Uterus (tissue), 3 donors: ENCODE measurements at regions not wholly inside any gene's neighbourhood (a gene's known extent, or its start where the extent isn't known, plus 50 kb on each side); places are given as distances from the start of the nearest gene placed in this dataset.

Source experiments
- DNase-seq, 2 donors: peaks; one replicate each; pipeline ENCODE4 v3.0.0-alpha.2; 2019 to 2020
- H3K27ac ChIP-seq, 2 donors: fragments of 200-600 bp; sonication (generic); 1 replicate in 1 of 2; 2 replicates in 1 of 2; pipeline ENCODE4 v1.5.1; 2016 to 2018
- H3K27me3 ChIP-seq, 2 donors: fragments of 200-600 bp; sonication (generic); one replicate each; pipeline ENCODE4 v1.5.1; 2018 to 2019; ENCODE audit warnings: control low read depth in 1 of 2
- H3K36me3 ChIP-seq, 2 donors: fragments of 200-600 bp; sonication (generic); one replicate each; pipeline ENCODE4 v1.5.1; 2019; ENCODE audit warnings: control low read depth in 1 of 2
- H3K4me1 ChIP-seq, 2 donors: fragments of 200-600 bp; sonication (generic); one replicate each; pipeline ENCODE4 v1.5.1; 2018 to 2019; ENCODE audit warnings: control low read depth in 1 of 2
- H3K4me3 ChIP-seq, 2 donors: fragments of 200-600 bp; sonication (generic); 1 replicate in 1 of 2; 2 replicates in 1 of 2; pipeline ENCODE4 v1.5.1; 2018 to 2019; ENCODE audit warnings: mild to moderate bottlenecking in 1 of 2
- H3K9me3 ChIP-seq, 2 donors: fragments of 200-600 bp; sonication (generic); one replicate each; pipeline ENCODE4 v1.5.1; 2019; ENCODE audit warnings: control low read depth in 1 of 2
- POLR2A ChIP-seq, 2 donors: fragments of 450-650 bp; IDR thresholded peaks; one replicate each; pipeline ENCODE4 v1.6.1; 2016; ENCODE audit warnings: antibody characterized with exemption in 2 of 2, mild to moderate bottlenecking in 1 of 2, moderate library complexity in 1 of 2
- intact Hi-C: fragments of 100-400 bp; cut with DNase I; formaldehyde crosslinking; loops from one replicate; pipeline ENCODE4 v1.15.1; 2023; ENCODE audit warnings: low total_unique reads
- TF ChIP-seq, protein P1 (sequence below), 4 experiments: fragments of 200-600 bp in 2 of 4; fragments of 450-650 bp in 2 of 4; sonication (generic) in 2 of 4; IDR thresholded peaks; one replicate each; pipeline ENCODE4 v1.5.1; 2016 to 2019; ENCODE audit warnings: antibody characterized with exemption in 4 of 4, mild to moderate bottlenecking in 2 of 4, moderate library complexity in 1 of 4
- donor health status: DM: yes; HTN: yes; CAD: no.

DNA sequence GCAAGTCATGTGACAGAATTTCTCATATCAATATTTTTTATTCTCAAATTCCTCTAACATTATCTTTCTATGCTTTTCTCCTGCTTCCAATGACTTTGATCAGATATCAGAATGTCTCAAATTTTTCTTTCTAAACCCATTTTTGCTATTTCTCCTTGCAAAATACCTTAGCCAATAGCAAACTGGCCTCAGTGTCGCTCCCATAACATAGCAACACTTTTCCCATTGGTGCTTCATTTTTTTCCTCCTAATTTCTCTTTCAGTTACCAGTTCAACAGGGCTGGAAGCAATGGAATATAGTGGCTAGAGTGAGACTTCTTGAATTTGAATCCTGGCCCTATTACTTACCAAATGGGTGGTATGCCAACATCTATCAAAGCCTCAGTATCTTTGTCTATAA lies 1091.6 kb downstream of the C4orf33 start:
- TF ChIP-seq, protein P1, sequence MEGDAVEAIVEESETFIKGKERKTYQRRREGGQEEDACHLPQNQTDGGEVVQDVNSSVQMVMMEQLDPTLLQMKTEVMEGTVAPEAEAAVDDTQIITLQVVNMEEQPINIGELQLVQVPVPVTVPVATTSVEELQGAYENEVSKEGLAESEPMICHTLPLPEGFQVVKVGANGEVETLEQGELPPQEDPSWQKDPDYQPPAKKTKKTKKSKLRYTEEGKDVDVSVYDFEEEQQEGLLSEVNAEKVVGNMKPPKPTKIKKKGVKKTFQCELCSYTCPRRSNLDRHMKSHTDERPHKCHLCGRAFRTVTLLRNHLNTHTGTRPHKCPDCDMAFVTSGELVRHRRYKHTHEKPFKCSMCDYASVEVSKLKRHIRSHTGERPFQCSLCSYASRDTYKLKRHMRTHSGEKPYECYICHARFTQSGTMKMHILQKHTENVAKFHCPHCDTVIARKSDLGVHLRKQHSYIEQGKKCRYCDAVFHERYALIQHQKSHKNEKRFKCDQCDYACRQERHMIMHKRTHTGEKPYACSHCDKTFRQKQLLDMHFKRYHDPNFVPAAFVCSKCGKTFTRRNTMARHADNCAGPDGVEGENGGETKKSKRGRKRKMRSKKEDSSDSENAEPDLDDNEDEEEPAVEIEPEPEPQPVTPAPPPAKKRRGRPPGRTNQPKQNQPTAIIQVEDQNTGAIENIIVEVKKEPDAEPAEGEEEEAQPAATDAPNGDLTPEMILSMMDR (IDR thresholded peaks at IDR 0.05), result no peak
- TF ChIP-seq POLR2A (IDR thresholded peaks at IDR 0.05), result no peak
- Histone ChIP-seq H3K36me3 (no peaks in the 10 kb centered on the region), H3K27ac (no peak overlapping the region), H3K9me3 (no peaks in the 10 kb centered on the region), H3K4me1 (no peaks in the 10 kb centered on the region), H3K27me3 (no peaks in the 10 kb centered on the region), H3K4me3 (no peak overlapping the region)
- intact Hi-C loops, result no loop called here
- DNase-seq, result no peak

DNA sequence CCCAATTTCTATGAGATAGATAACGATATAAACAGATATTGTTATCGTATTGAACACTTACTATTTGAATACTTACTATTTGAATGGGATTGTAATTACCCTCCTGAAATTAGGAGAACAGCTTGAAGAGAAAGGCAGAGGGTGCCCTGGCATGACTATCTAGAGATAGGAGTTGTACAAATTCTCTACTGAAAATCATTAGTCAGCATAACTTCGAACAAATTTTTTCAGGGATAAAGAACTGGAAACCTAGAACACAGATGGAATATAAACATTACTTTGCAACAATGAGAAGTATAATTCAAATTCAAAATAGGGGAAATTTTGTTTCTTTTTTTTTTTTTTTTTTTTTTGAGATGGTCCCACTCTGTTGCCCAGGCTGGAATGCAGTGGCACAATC lies 1096.8 kb downstream of the C4orf33 start:
- H3K27ac ChIP-seq, result no peak overlapping the region
- H3K27me3 ChIP-seq, result no peaks in the 10 kb centered on the region
- H3K36me3 ChIP-seq, result no peaks in the 10 kb centered on the region
- H3K4me1 ChIP-seq, result no peaks in the 10 kb centered on the region
- intact Hi-C loops, result no loop called here
- DNase-seq, result no peak
- H3K9me3 ChIP-seq, result no peaks in the 10 kb centered on the region
- no peak overlapping the region for H3K4me3 ChIP-seq
- TF ChIP-seq, protein P1 (IDR thresholded peaks at IDR 0.05), result no peak
- no peak for TF ChIP-seq POLR2A (IDR thresholded peaks at IDR 0.05)

DNA sequence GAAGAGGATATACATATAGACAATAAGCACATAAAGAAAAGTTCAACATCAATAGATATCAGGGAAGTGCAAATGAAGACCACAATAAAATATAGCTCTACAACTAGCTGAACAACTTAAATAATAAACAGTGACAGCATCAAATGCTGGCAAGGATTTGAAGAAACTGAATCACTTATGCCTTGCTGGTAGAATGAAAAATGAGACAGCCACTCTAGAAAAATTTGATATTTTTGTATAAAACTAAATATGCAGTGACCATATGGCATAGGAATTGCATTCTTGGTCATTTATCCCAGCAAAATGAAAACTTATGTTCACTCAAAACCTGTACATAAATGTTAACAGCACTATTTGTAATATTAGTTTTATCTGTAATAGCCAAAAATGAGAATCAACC lies 1102.0 kb downstream of the C4orf33 start:
- H3K4me3 ChIP-seq, result no peak overlapping the region
- H3K27me3 ChIP-seq, result no peaks in the 10 kb centered on the region
- H3K9me3 ChIP-seq, result no peaks in the 10 kb centered on the region
- no peak for TF ChIP-seq POLR2A (IDR thresholded peaks at IDR 0.05)
- TF ChIP-seq, protein P1 (IDR thresholded peaks at IDR 0.05), result no peak
- no peaks in the 10 kb centered on the region for H3K36me3 ChIP-seq
- no peak overlapping the region for H3K27ac ChIP-seq
- H3K4me1 ChIP-seq, result no peaks in the 10 kb centered on the region
- DNase-seq, result no peak
- intact Hi-C loops, result no loop called here

DNA sequence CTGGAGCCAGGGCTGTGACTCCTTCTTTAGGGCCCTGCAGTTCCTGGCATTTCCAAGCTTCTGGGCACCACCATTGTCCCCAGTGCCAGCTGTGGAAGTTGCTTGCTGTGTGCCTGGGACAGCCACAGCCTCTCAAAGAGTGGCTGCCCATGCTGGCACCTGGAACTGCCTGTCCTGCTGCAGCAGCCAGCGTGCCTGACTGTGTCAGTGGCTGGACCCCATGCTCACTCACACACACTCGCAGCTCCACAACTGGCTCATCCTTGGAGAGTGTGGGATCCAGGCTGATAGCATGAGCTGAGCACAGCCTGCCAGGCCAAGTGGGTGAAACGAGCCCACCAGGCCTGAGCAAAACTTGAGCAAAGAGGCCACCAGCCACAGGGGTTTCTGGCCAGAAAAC lies 1107.6 kb downstream of the C4orf33 start:
- intact Hi-C loops, result no loop called here
- no peaks in the 10 kb centered on the region for H3K4me1 ChIP-seq
- no peak overlapping the region for H3K27ac ChIP-seq
- no peak for DNase-seq
- H3K27me3 ChIP-seq, result no peaks in the 10 kb centered on the region
- no peaks in the 10 kb centered on the region for H3K9me3 ChIP-seq
- TF ChIP-seq POLR2A (IDR thresholded peaks at IDR 0.05), result no peak
- TF ChIP-seq, protein P1 (IDR thresholded peaks at IDR 0.05), result no peak
- H3K4me3 ChIP-seq, result no peak overlapping the region
- no peaks in the 10 kb centered on the region for H3K36me3 ChIP-seq

- TF ChIP-seq POLR2A (IDR thresholded peaks at IDR 0.05), result no peak
- TF ChIP-seq, protein P1 (IDR thresholded peaks at IDR 0.05), result no peak
- intact Hi-C loops, result no loop called here
- no peaks in the 10 kb centered on the region for H3K36me3 ChIP-seq
- H3K9me3 ChIP-seq, result no peaks in the 10 kb centered on the region
- no peak for DNase-seq
- no peak overlapping the region for H3K4me3 ChIP-seq
- no peaks in the 10 kb centered on the region for H3K27me3 ChIP-seq
- H3K4me1 ChIP-seq, result no peaks in the 10 kb centered on the region
- no peak overlapping the region for H3K27ac ChIP-seq
Measured at GRCh38 chr4:130210864-130211263, 1114.9 kb downstream of the C4orf33 start.
